T-cell (primary cell): ENCODE measurements at regions not wholly inside any gene's neighbourhood (a gene's known extent, or its start where the extent isn't known, plus 50 kb on each side); places are given as distances from the start of the nearest gene placed in this dataset.

Source experiments
- ATAC-seq, 4 experiments: fragments of 200-7000 bp in 3 of 4; fragments of 150-1000 bp in 1 of 4; cut with Tn5 transposase; replicated peaks in 1 of 4; 1 replicate in 3 of 4; 2 replicates in 1 of 4; pipeline ENCODE4 v1.10.0; 2021; ENCODE audit warnings: moderate library complexity in 3 of 4, mild to moderate bottlenecking in 2 of 4, moderate number of reproducible peaks in 1 of 4
- CTCF ChIA-PET, 2 donors: fragments of 300-600 bp; sonication (Branson Sonifier 250); formaldehyde crosslinking; loops; one replicate each; lab custom pipeline; 2022; ENCODE audit warnings: antibody characterized with exemption in 2 of 2; lab: Charles Lee
- POLR2A ChIA-PET, 2 donors: fragments of 300-600 bp; sonication (Branson Sonifier 250); formaldehyde crosslinking; loops; one replicate each; lab custom pipeline; 2022; ENCODE audit warnings: antibody characterized with exemption in 2 of 2; lab: Charles Lee
- DNase-seq, 35 experiments: peaks; one replicate each; pipeline versions ENCODE4 v3.0.0 to v3.0.0-alpha.2; 2013 to 2023
- H3K27ac ChIP-seq: one replicate; pipeline ENCODE4 v1.5.1; 2013; ENCODE audit warnings: low read length
- H3K27me3 ChIP-seq, 2 experiments: replicated peaks in 1 of 2; 1 replicate in 1 of 2; 2 replicates in 1 of 2; pipeline versions ENCODE4 v1.6.1 to v1.7.0; 2013; ENCODE audit warnings: low read length in 1 of 2, mixed read lengths in 1 of 2; ENCODE audit not compliant: control insufficient read depth in 2 of 2, insufficient read depth in 2 of 2; ENCODE audit errors: extremely low read depth in 1 of 2
- H3K36me3 ChIP-seq, 2 donors: 1 replicate in 1 of 2; 2 replicates in 1 of 2; pipeline versions ENCODE4 v1.6.1 to v1.7.0; 2013; ENCODE audit warnings: low read length in 1 of 2; ENCODE audit not compliant: control insufficient read depth in 2 of 2, insufficient read depth in 1 of 2; ENCODE audit errors: extremely low read depth in 1 of 2
- H3K4me1 ChIP-seq, 2 experiments: 1 replicate in 1 of 2; 2 replicates in 1 of 2; pipeline versions ENCODE4 v1.6.1 to v1.7.0; 2013; ENCODE audit warnings: low read length in 2 of 2, mixed read lengths in 1 of 2; ENCODE audit not compliant: insufficient read depth in 2 of 2, control insufficient read depth in 1 of 2; ENCODE audit errors: extremely low read depth in 1 of 2
- H3K4me3 ChIP-seq, 2 donors: 1 replicate in 1 of 2; 2 replicates in 1 of 2; pipeline versions ENCODE4 v1.5.1 to v1.7.0; 2013; ENCODE audit warnings: mild to moderate bottlenecking in 2 of 2, low read length in 1 of 2, moderate library complexity in 1 of 2; ENCODE audit not compliant: control insufficient read depth in 1 of 2; ENCODE audit errors: extremely low read depth in 1 of 2
- H3K9me3 ChIP-seq: 2 replicates; pipeline ENCODE4 v1.7.0; 2013
- H3K27ac Mint-ChIP-seq, 2 donors: one replicate each; pipeline ENCODE4 v1.8.0; 2020 to 2021; ENCODE audit warnings: mild to moderate bottlenecking in 2 of 2, mixed read lengths in 2 of 2
- H3K27me3 Mint-ChIP-seq, 2 donors: one replicate each; pipeline ENCODE4 v1.8.0; 2021 to 2022; ENCODE audit warnings: mixed read lengths in 2 of 2
- H3K36me3 Mint-ChIP-seq: one replicate; pipeline ENCODE4 v1.8.0; 2021; ENCODE audit warnings: mixed read lengths
- H3K4me1 Mint-ChIP-seq, 3 donors: one replicate each; pipeline ENCODE4 v1.8.0; 2020 to 2022; ENCODE audit warnings: mixed read lengths in 3 of 3, mild to moderate bottlenecking in 1 of 3
- H3K4me3 Mint-ChIP-seq, 3 donors: one replicate each; pipeline ENCODE4 v1.8.0; 2020 to 2022; ENCODE audit warnings: mild to moderate bottlenecking in 3 of 3, mixed read lengths in 3 of 3, moderate library complexity in 3 of 3
- H3K9me3 Mint-ChIP-seq, 3 donors: one replicate each; pipeline ENCODE4 v1.8.0; 2020 to 2022; ENCODE audit warnings: mixed read lengths in 3 of 3
- whole genome bisulfite sequencing: methylation state at CpG from one replicate; pipeline ENCODE4 v1.1.5; 2013; ENCODE audit warnings: missing lambda C conversion rate; ENCODE audit not compliant: insufficient coverage; 5-methylcytosine and 5-hydroxymethylcytosine counted together

DNA sequence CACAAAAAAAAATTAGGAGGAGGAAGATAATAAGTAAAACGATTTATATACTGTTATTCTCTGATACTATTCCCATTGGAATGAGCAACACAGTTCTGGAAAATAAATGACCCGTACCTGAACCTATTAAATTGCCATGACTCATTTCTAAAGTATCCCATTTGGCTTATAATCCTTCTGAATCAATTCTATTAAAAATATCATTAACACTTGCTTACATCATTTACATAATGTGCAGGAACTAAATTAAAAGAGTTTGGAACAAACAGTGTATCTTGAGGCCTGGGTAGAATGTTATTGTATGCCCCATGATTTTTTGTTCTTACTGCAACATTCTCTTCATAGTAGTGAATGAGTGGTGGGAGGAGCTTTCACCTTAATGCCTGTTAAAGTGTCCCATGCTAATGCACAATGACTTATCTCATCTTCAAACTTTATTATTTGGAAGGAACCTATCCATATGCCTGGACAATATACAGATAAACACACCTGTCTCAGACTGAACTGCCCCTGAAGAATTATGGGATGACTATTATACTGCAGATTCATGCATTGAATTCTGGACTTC, 549.9 kb upstream of the ACVR2A start:
- no peak overlapping the region for H3K4me3 ChIP-seq
- ChIA-PET POLR2A (no interaction called here), CTCF (interaction anchor here (0.6 to 1.7 kb wide), 2 partner anchors 38 to 1711 kb away, joined by 4 to 6 read pairs; no protein-coding TSS in a partner anchor)
- no peaks in the 10 kb centered on the region for H3K27me3 ChIP-seq
- no peak overlapping the region for H3K4me3 Mint-ChIP-seq
- H3K36me3 ChIP-seq: no peaks in the 10 kb centered on the region
- DNase-seq (no peak), ATAC-seq (no peak)
- no CpG with 5 or more reads among the region's 2 CpGs for WGBS
- no peak overlapping the region for H3K27ac ChIP-seq
- H3K27me3 Mint-ChIP-seq: no peaks in the 10 kb centered on the region
- H3K27ac Mint-ChIP-seq: peak overlapping the region; percentile 67 to 92
- H3K9me3 ChIP-seq: no peaks in the 10 kb centered on the region
- no peaks in the 10 kb centered on the region for H3K9me3 Mint-ChIP-seq
- peaks cover 25 to 73% (median 61%) of the 10 kb centered on the region in 3 donors for H3K4me1 Mint-ChIP-seq
- peaks cover 0 to 9% of the 10 kb centered on the region in 2 experiments for H3K4me1 ChIP-seq
- H3K36me3 Mint-ChIP-seq: no peaks in the 10 kb centered on the region

GRCh38 chr2:147293991-147294824, 550.6 kb upstream of the ACVR2A start:
- H3K4me3 ChIP-seq: no peak overlapping the region

GRCh38 chr2:147288131-147288530, 556.7 kb upstream of the ACVR2A start:
- H3K4me1 Mint-ChIP-seq: peaks cover 9 to 32% (median 20%) of the 10 kb centered on the region in 3 donors
- H3K27me3 Mint-ChIP-seq: no peaks in the 10 kb centered on the region
- ATAC-seq: peak; percentile 85 to 99 (median 98)
- H3K36me3 ChIP-seq: no peaks in the 10 kb centered on the region
- no peak overlapping the region for H3K4me3 ChIP-seq
- no peak overlapping the region for H3K4me3 Mint-ChIP-seq
- no peaks in the 10 kb centered on the region for H3K36me3 Mint-ChIP-seq
- POLR2A ChIA-PET: no interaction called here
- H3K27ac ChIP-seq: peak overlapping the region; percentile 5
- CTCF ChIA-PET: interaction anchor here in 1 of 2 donors (1.3 kb wide), 1 partner anchor 623 kb away, joined by 8 read pairs; no protein-coding TSS in a partner anchor
- H3K4me1 ChIP-seq: no peaks in the 10 kb centered on the region
- DNase-seq: peak in 13 of 35 experiments; percentile 1 to 50 (median 4)
- no peaks in the 10 kb centered on the region for H3K27me3 ChIP-seq
- no peaks in the 10 kb centered on the region for H3K9me3 ChIP-seq
- H3K9me3 Mint-ChIP-seq: no peaks in the 10 kb centered on the region
- H3K27ac Mint-ChIP-seq: peak overlapping the region; percentile 76 to 82

More at GRCh38 chr2:147293991-147294824, 550.6 kb upstream of the ACVR2A start:
- H3K36me3 ChIP-seq: no peaks in the 10 kb centered on the region
- DNase-seq: peak in 1 of 35 experiments; percentile 12
- Mint-ChIP-seq H3K9me3 (no peaks in the 10 kb centered on the region), H3K27me3 (no peaks in the 10 kb centered on the region), H3K4me1 (peaks cover 23 to 76% (median 63%) of the 10 kb centered on the region in 3 donors), H3K27ac (peak overlapping the region; percentile 67 to 92), H3K36me3 (no peaks in the 10 kb centered on the region), H3K4me3 (peak overlapping the region in 1 of 3 donors; percentile 46)
- peak; percentile 15 to 64 (median 20) for ATAC-seq
- 33% methylated on average over 1 of the region's 4 CpGs for WGBS
- no peaks in the 10 kb centered on the region for H3K9me3 ChIP-seq
- ChIA-PET CTCF (interaction anchor here in 1 of 2 donors (0.6 kb wide), 1 partner anchor 1711 kb away, joined by 6 read pairs; no protein-coding TSS in a partner anchor), POLR2A (no interaction called here)
- peak overlapping the region; percentile 1 for H3K27ac ChIP-seq
- peaks cover 0 to 7% of the 10 kb centered on the region in 2 experiments for H3K4me1 ChIP-seq
- H3K27me3 ChIP-seq: no peaks in the 10 kb centered on the region

DNA sequence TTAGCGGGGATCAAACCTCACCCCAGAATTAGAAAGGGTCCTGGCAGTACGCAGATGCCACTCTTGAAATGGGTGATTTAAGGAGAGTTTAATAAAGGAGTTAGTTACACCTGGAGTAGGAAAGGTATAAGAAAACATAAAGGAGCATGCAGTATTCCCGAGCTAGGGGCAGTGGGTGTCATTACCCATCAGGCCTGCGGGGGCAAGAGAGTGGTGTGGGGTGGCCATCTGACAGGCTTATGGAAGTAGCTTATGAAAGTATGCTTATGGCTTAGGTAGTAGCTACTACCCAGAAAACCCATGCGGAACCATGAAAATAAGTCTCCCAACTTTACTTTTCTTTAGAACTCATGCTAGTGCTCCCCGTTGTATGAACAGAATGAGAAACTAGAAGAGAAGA, 568.9 kb upstream of the ACVR2A start:
- Histone ChIP-seq H3K27me3 (no peaks in the 10 kb centered on the region), H3K4me1 (no peaks in the 10 kb centered on the region), H3K9me3 (no peaks in the 10 kb centered on the region), H3K4me3 (no peak overlapping the region), H3K36me3 (no peaks in the 10 kb centered on the region), H3K27ac (no peak overlapping the region)
- H3K36me3 Mint-ChIP-seq: no peaks in the 10 kb centered on the region
- no peak overlapping the region for H3K4me3 Mint-ChIP-seq
- H3K27ac Mint-ChIP-seq: no peak overlapping the region
- DNase-seq (no peak), ATAC-seq (no peak)
- CTCF ChIA-PET: no interaction called here
- POLR2A ChIA-PET: no interaction called here
- WGBS: no CpG with 5 or more reads among the region's 6 CpGs
- peaks cover 0 to 2% (median 1%) of the 10 kb centered on the region in 3 donors for H3K4me1 Mint-ChIP-seq
- H3K27me3 Mint-ChIP-seq: no peaks in the 10 kb centered on the region
- peaks cover 0 to 5% (median 0%) of the 10 kb centered on the region in 3 donors for H3K9me3 Mint-ChIP-seq

GRCh38 chr2:147273628-147274027, 571.2 kb upstream of the ACVR2A start:
- WGBS: no CpG with 5 or more reads among the region's 1 CpG
- ChIA-PET POLR2A (no interaction called here), CTCF (no interaction called here)
- DNase-seq (no peak), ATAC-seq (no peak)
- Histone ChIP-seq H3K4me1 (no peaks in the 10 kb centered on the region), H3K27ac (no peak overlapping the region), H3K9me3 (no peaks in the 10 kb centered on the region), H3K36me3 (no peaks in the 10 kb centered on the region), H3K27me3 (no peaks in the 10 kb centered on the region), H3K4me3 (no peak overlapping the region)
- peaks cover 7% of the 10 kb centered on the region for H3K36me3 Mint-ChIP-seq
- H3K9me3 Mint-ChIP-seq: peaks cover 11 to 18% (median 13%) of the 10 kb centered on the region in 3 donors
- no peaks in the 10 kb centered on the region for H3K27me3 Mint-ChIP-seq
- H3K27ac Mint-ChIP-seq: no peak overlapping the region
- H3K4me3 Mint-ChIP-seq: no peak overlapping the region
- peaks cover 0 to 2% (median 1%) of the 10 kb centered on the region in 3 donors for H3K4me1 Mint-ChIP-seq

DNA sequence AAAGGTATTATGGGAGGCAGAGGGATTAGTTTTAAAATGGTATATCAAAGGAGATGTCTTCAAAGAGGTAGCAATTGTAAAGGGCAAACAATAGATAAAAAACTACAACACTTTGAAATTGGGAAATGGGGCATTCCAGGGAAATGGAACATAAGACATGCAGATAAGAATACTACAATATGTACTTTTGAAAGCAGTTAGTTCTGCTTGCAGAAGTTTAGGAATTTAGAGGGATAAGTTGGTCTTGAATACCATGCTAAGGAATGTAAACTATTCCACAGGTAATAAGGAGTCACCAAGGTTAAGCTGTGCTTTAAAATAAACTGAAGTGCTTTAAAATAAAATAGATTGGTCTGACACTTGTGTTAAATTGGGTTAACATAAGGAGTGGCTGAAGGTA, 571.7 kb upstream of the ACVR2A start:
- ChIA-PET CTCF (no interaction called here), POLR2A (no interaction called here)
- ATAC-seq (no peak), DNase-seq (no peak)
- H3K9me3 ChIP-seq: no peaks in the 10 kb centered on the region
- H3K27me3 ChIP-seq: no peaks in the 10 kb centered on the region
- H3K36me3 Mint-ChIP-seq: peaks cover 7% of the 10 kb centered on the region
- H3K4me3 Mint-ChIP-seq: no peak overlapping the region
- no peak overlapping the region for H3K27ac ChIP-seq
- no peak overlapping the region for H3K27ac Mint-ChIP-seq
- no peaks in the 10 kb centered on the region for H3K4me1 ChIP-seq
- no peak overlapping the region for H3K4me3 ChIP-seq
- peaks cover 0 to 2% (median 1%) of the 10 kb centered on the region in 3 donors for H3K4me1 Mint-ChIP-seq
- peaks cover 11 to 18% (median 15%) of the 10 kb centered on the region in 3 donors for H3K9me3 Mint-ChIP-seq
- no peaks in the 10 kb centered on the region for H3K36me3 ChIP-seq
- no peaks in the 10 kb centered on the region for H3K27me3 Mint-ChIP-seq
